ENCODE measurements at regions not wholly inside any gene's neighbourhood (a gene's known extent, or its start where the extent isn't known, plus 50 kb on each side); places are given as distances from the start of the nearest gene placed in this dataset.
A peak's percentile ranks its signal among the peaks of the same experiment; 100 is the strongest.

DNA sequence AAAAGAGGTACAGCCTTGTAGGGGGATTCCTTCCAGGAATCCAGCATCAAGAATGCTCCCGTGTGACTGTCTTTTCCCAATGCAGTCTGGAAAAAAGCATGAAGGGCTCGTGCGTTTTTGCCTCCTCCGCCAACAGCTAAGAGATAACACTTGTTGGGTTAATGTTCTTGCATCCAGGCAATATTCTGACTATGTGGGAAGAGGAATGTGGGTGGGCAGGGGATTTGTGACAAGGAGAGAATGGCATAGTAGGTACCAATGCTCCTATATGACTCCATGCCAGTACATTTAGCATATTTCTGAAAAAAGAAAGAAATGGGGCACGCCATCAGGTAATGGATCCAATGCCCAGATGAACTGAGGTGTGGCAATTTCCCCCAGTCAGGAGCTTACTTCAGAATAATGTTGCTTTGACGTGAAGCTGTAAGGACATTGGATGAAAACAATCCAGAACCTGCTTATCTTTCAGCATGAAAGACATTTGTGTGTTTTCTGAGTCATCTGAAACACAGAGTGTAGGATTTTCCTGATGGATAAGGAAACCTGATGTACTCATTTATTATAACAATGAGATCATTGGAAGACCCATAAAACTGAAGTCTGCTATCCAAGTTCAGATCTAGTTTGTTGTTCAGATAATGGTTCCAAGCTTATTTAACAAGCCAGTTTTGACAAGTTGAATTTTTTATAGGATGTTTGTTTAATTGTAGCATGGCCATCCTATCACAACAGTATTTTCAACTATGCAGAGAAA is 105.5 kb downstream of the LYPLAL1 start:
- no peaks in the 10 kb centered on the region for H3K27me3 Mint-ChIP-seq (ENCODE audit: low read depth, poor library complexity)
- peaks cover 24% of the 10 kb centered on the region for H3K4me1 Mint-ChIP-seq
- DNase-seq, result no peak
- H3K9me3 Mint-ChIP-seq, result peaks cover 20% of the 10 kb centered on the region
- TF ChIP-seq, protein P1, sequence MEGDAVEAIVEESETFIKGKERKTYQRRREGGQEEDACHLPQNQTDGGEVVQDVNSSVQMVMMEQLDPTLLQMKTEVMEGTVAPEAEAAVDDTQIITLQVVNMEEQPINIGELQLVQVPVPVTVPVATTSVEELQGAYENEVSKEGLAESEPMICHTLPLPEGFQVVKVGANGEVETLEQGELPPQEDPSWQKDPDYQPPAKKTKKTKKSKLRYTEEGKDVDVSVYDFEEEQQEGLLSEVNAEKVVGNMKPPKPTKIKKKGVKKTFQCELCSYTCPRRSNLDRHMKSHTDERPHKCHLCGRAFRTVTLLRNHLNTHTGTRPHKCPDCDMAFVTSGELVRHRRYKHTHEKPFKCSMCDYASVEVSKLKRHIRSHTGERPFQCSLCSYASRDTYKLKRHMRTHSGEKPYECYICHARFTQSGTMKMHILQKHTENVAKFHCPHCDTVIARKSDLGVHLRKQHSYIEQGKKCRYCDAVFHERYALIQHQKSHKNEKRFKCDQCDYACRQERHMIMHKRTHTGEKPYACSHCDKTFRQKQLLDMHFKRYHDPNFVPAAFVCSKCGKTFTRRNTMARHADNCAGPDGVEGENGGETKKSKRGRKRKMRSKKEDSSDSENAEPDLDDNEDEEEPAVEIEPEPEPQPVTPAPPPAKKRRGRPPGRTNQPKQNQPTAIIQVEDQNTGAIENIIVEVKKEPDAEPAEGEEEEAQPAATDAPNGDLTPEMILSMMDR (IDR thresholded peaks at IDR 0.05), result no peak
- no peak overlapping the region for H3K4me3 Mint-ChIP-seq
- no peak overlapping the region for H3K27ac Mint-ChIP-seq
- H3K36me3 Mint-ChIP-seq (ENCODE audit: low read depth), result peaks cover 30% of the 10 kb centered on the region

DNA sequence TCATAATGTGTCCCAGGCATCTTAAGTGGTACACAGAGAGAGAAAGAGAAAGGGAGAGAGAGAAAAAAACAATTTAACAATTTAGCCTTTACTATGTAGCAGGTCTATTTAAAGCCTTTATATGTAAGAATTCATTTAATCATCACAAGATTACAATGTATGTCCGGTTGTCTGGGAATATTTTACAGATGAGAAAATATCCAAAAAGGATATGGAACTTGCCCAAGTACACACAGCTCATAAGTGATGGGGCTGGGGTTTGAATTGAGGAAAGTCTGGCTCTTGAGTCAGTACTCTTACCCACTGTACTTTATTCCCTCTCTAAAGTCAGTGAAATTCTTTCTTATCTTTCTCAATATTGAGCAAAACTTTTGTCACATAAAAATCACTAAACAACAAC is 104.6 kb downstream of the LYPLAL1 start:
- no peak overlapping the region for H3K4me3 Mint-ChIP-seq
- peaks cover 12% of the 10 kb centered on the region for H3K9me3 Mint-ChIP-seq
- peaks cover 23% of the 10 kb centered on the region for H3K36me3 Mint-ChIP-seq (ENCODE audit: low read depth)
- no peak for DNase-seq
- H3K27ac Mint-ChIP-seq, result no peak overlapping the region
- peaks cover 31% of the 10 kb centered on the region for H3K4me1 Mint-ChIP-seq
- no peaks in the 10 kb centered on the region for H3K27me3 Mint-ChIP-seq (ENCODE audit: low read depth, poor library complexity)
- TF ChIP-seq, protein P1 (IDR thresholded peaks at IDR 0.05), result no peak

DNA sequence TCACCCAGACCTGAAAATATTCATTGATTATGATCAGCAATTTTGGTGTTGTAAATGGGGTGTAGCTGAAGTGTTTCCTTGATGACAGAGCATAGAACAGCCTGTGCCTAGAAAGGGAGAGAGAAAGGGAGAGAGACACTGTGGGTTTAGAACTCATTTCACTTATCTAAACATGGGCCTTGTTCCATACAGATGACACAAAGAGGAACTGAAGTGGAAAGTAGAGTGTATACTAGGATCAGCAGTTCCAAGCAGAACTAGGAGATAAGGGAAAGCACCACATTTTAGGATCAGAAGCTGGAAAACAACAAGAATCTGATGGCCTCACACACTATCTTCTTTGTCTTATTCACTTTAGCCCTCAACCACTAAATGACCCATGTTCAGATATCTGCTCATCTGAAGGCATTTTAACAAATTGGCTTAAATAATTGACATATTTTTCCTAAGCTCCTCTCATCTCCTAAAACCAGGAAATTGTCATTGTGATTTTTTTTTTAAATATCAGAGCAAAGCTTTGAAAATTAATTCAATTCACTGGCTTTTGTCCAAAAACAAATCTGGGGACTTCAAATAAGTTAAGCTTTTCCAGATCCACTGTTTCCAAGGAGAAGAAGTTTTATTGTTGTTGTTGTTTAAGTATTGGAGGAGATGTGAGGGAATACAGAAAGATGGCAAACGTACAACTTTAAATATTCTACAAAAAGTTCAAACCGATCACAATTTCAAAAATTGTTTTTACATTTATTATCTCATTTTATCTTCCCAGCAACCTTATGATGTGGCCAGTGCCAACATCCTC is 103.8 kb downstream of the LYPLAL1 start:
- H3K27me3 Mint-ChIP-seq (ENCODE audit: low read depth, poor library complexity), result no peaks in the 10 kb centered on the region
- TF ChIP-seq, protein P1 (IDR thresholded peaks at IDR 0.05), result no peak
- peak overlapping the region; percentile 76 for H3K27ac Mint-ChIP-seq
- peaks cover 38% of the 10 kb centered on the region for H3K4me1 Mint-ChIP-seq
- no peak for DNase-seq
- H3K9me3 Mint-ChIP-seq, result peaks cover 4% of the 10 kb centered on the region
- H3K36me3 Mint-ChIP-seq (ENCODE audit: low read depth), result peaks cover 22% of the 10 kb centered on the region
- H3K4me3 Mint-ChIP-seq, result no peak overlapping the region

DNA sequence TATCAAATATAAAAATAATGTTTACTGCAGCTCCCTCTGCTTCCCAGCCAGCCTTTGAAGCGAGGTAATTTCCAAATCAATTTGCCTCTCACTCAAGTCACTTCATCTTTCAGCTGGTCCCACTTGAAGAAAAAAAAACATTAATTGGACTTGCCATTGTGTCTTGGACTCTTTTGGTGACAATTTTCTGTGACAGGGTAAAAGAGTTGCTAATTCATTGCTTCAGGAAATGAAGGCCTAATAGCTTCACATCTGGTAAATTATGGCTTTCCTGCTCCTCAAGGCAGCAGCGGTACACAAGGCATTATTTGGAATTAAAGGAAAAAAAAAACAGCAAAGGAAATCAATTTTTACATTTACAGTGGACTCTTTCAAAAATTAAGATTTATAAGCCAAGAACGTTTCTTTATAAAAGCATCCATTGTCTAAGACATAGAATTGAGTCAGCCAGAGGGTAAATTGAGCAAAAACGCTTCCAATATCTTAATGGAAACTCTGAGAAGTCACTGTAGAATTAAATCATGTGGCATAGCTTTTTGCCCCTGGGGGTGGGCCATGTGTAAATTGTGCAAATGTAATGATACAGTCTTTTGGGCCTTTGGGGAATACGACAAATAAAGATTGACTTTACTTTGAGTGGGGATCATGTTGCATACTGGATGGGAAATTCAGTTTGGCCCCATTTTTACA is 102.5 kb downstream of the LYPLAL1 start:
- Mint-ChIP-seq H3K9me3 (peaks cover 4% of the 10 kb centered on the region), H3K27ac (no peak overlapping the region), H3K36me3 (ENCODE audit: low read depth) (peaks cover 23% of the 10 kb centered on the region), H3K4me3 (no peak overlapping the region), H3K4me1 (peaks cover 51% of the 10 kb centered on the region), H3K27me3 (ENCODE audit: low read depth, poor library complexity) (no peaks in the 10 kb centered on the region)
- no peak for DNase-seq
- TF ChIP-seq, protein P1 (IDR thresholded peaks at IDR 0.05), result no peak

DNA sequence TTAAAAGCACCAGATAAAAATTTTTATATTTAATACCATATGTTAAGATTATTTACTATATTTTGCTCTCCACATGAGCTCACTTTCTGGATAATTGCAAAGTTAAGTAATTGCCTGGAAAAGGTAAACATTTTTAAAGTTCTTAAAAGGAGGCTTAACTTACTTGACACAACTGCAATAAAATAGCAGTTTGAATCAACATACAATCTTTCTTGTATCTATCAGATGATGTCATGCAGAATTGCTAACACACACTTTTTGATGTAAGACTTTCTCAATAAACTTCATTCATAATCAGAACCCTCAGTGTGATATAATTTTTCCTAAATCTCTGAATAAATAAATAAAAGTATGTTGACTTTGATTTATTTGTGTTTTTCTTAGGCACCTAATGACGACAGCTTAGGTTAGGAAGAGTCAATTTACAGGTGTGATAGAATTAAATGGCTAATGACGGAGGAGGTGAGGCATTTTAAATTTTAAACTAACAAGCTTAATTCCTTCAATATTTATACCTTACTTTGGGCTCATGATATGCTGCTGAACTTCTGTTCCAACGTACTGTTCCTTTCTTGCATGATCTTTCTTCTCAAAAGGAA is 99.5 kb downstream of the LYPLAL1 start:
- no peak for DNase-seq
- peaks cover 23% of the 10 kb centered on the region for H3K36me3 Mint-ChIP-seq (ENCODE audit: low read depth)
- peaks cover 63% of the 10 kb centered on the region for H3K4me1 Mint-ChIP-seq
- TF ChIP-seq, protein P1 (IDR thresholded peaks at IDR 0.05), result no peak
- H3K9me3 Mint-ChIP-seq, result peaks cover 4% of the 10 kb centered on the region
- no peak overlapping the region for H3K27ac Mint-ChIP-seq
- H3K27me3 Mint-ChIP-seq (ENCODE audit: low read depth, poor library complexity), result no peaks in the 10 kb centered on the region
- no peak overlapping the region for H3K4me3 Mint-ChIP-seq
